NCI-H1417 (cell line): ENCODE measurements at regions not wholly inside any gene's neighbourhood (a gene's known extent, or its start where the extent isn't known, plus 50 kb on each side); places are given as distances from the start of the nearest gene placed in this dataset.

Experiments
- DNase-seq, 3 experiments: peaks; one replicate each; lab custom pipeline; 2025; lab: John Stamatoyannopoulos, UW

GRCh38 chr3:72109327-72110259, 324.6 kb upstream of the PROK2 start:
- no peak for DNase-seq

GRCh38 chr3:72105306-72105705, 320.4 kb upstream of the PROK2 start:
- DNase-seq, result no peak

- DNase-seq, result peak in 2 of 3 experiments; percentile 12 to 29
Measured at GRCh38 chr3:72102112-72102616, 317.2 kb upstream of the PROK2 start.

GRCh38 chr3:72101494-72101893, 316.5 kb upstream of the PROK2 start:
- DNase-seq, result peak in 1 of 3 experiments; percentile 29

- DNase-seq, result peak; percentile 61 to 84 (median 70)
Measured at GRCh38 chr3:72100601-72101187, 315.7 kb upstream of the PROK2 start.

GRCh38 chr3:72100080-72100511, 315.1 kb upstream of the PROK2 start:
- peak in 2 of 3 experiments; percentile 62 to 88 for DNase-seq

GRCh38 chr3:72099326-72100079, 314.6 kb upstream of the PROK2 start:
- peak in 1 of 3 experiments; percentile 3 for DNase-seq

GRCh38 chr3:72097053-72097452, 312.1 kb upstream of the PROK2 start:
- DNase-seq, result no peak

- no peak for DNase-seq
Measured at GRCh38 chr3:72095521-72095920, 310.6 kb upstream of the PROK2 start.

- no peak for DNase-seq
Measured at GRCh38 chr3:72093992-72094334, 309.0 kb upstream of the PROK2 start.

- no peak for DNase-seq
Measured at GRCh38 chr3:72093270-72093991, 308.5 kb upstream of the PROK2 start.

GRCh38 chr3:72092778-72093177, 307.8 kb upstream of the PROK2 start:
- DNase-seq, result no peak

GRCh38 chr3:72088486-72089025, 303.6 kb upstream of the PROK2 start:
- DNase-seq, result no peak

GRCh38 chr3:72087420-72087819, 302.5 kb upstream of the PROK2 start:
- no peak for DNase-seq

GRCh38 chr3:72086743-72087087, 301.8 kb upstream of the PROK2 start:
- DNase-seq, result no peak

- no peak for DNase-seq
Measured at GRCh38 chr3:72086042-72086742, 301.2 kb upstream of the PROK2 start.

- no peak for DNase-seq
Measured at GRCh38 chr3:72085036-72085435, 300.1 kb upstream of the PROK2 start.

GRCh38 chr3:72082776-72083462, 298.0 kb upstream of the PROK2 start:
- no peak for DNase-seq

GRCh38 chr3:72082186-72082715, 297.3 kb upstream of the PROK2 start:
- no peak for DNase-seq
